NAMALWA (cell line): ENCODE measurements at regions not wholly inside any gene's neighbourhood (a gene's known extent, or its start where the extent isn't known, plus 50 kb on each side); places are given as distances from the start of the nearest gene placed in this dataset.
A peak's percentile ranks its signal among the peaks of the same experiment; 100 is the strongest.

Experiments
- DNase-seq: peaks from one replicate; pipeline ENCODE4 v3.0.0-alpha.2; 2015; ENCODE audit warnings: low spot score

- no peak for DNase-seq
Measured at GRCh38 chr2:147356157-147356556, 488.7 kb upstream of the ACVR2A start.

- no peak for DNase-seq
Measured at GRCh38 chr2:147355706-147356105, 489.1 kb upstream of the ACVR2A start.

GRCh38 chr2:147353072-147353381 lies 491.8 kb upstream of the ACVR2A start:
- no peak for DNase-seq

GRCh38 chr2:147352264-147353071 lies 492.4 kb upstream of the ACVR2A start:
- DNase-seq = no peak

GRCh38 chr2:147351784-147352183 lies 493.0 kb upstream of the ACVR2A start:
- no peak for DNase-seq

GRCh38 chr2:147348931-147349555 lies 495.8 kb upstream of the ACVR2A start:
- no peak for DNase-seq

GRCh38 chr2:147346142-147346541 lies 498.7 kb upstream of the ACVR2A start:
- DNase-seq = no peak

- DNase-seq = no peak
Measured at GRCh38 chr2:147345246-147345645, 499.6 kb upstream of the ACVR2A start.

- no peak for DNase-seq
Measured at GRCh38 chr2:147342329-147342728, 502.5 kb upstream of the ACVR2A start.

GRCh38 chr2:147331790-147332419 lies 512.9 kb upstream of the ACVR2A start:
- DNase-seq = peak; percentile 73

- no peak for DNase-seq
Measured at GRCh38 chr2:147330925-147331324, 513.9 kb upstream of the ACVR2A start.

GRCh38 chr2:147327613-147328012 lies 517.2 kb upstream of the ACVR2A start:
- DNase-seq = peak; percentile 2

- no peak for DNase-seq
Measured at GRCh38 chr2:147325990-147326389, 518.8 kb upstream of the ACVR2A start.

- DNase-seq = no peak
Measured at GRCh38 chr2:147320146-147320545, 524.7 kb upstream of the ACVR2A start.

- DNase-seq = no peak
Measured at GRCh38 chr2:147311058-147311430, 533.8 kb upstream of the ACVR2A start.

GRCh38 chr2:147310335-147311057 lies 534.3 kb upstream of the ACVR2A start:
- DNase-seq = no peak

- DNase-seq = peak; percentile 59
Measured at GRCh38 chr2:147297820-147298219, 547.0 kb upstream of the ACVR2A start.

GRCh38 chr2:147294825-147295392 lies 549.9 kb upstream of the ACVR2A start:
- DNase-seq = no peak

- no peak for DNase-seq
Measured at GRCh38 chr2:147293991-147294824, 550.6 kb upstream of the ACVR2A start.

GRCh38 chr2:147288131-147288530 lies 556.7 kb upstream of the ACVR2A start:
- DNase-seq = no peak

GRCh38 chr2:147275943-147276342 lies 568.9 kb upstream of the ACVR2A start:
- peak; percentile 62 for DNase-seq
